HG03139 (cell line): ENCODE measurements at regions not wholly inside any gene's neighbourhood (a gene's known extent, or its start where the extent isn't known, plus 50 kb on each side); places are given as distances from the start of the nearest gene placed in this dataset.

Experiments
- ATAC-seq: cut with Tn5 transposase; IDR thresholded peaks from one replicate; pipeline ENCODE4 v1.9.1; 2021; ENCODE audit not compliant: unreplicated experiment

DNA sequence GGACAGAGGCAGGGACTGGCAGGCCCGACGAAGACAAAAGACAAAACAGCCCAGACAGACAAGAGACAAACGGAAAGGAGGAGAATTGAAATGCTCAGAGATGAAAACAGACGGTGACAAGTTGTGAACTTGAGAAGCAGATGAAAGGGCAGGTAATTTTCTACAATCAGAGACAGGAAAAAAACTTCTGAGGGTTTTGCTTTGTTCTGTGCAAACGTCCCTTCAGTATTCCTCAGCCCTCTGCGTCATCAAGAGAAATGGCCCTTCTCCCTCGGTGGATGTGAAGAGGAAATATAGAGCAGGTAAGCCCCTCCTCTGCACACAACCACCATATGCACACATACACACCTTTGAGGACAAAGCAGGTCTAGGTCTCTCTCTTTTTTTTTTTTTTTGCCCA, 206.6 kb downstream of the UACA start:
- ATAC-seq: no peak

DNA sequence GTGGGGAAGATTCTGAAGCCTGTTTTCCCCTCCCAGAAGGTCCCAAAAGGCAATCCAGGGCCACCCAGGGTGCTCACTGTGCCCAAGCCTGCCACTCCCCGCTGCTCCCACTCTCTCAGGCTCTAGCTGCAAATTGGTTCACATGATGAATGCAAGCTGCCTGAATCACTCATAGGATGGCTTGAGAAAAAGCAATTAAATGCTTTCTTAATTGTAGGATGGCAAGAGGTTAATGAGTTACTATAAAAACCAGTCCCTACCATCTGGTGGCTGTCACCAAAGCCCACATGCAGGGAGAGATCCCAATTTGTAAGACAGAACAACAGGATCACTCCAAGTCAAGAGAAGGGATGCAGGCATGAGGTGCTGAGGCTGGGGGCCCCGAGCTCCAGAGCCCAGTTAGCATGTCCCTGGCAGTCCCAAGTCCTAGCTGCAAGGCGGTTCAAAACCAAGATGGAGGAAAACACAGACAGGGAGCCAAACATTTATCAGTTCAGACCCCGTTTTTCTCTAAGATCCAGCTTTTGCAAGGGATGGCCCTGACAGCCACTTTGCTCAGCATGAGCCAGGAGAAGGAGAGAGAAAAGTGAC, 207.1 kb downstream of the UACA start:
- ATAC-seq: no peak

GRCh38 chr15:70555713-70556112, 207.6 kb downstream of the UACA start:
- ATAC-seq: no peak

- ATAC-seq: no peak
Observed at GRCh38 chr15:70547846-70548487, 215.4 kb downstream of the UACA start.

- ATAC-seq: no peak
Observed at GRCh38 chr15:70545526-70545925, 217.8 kb downstream of the UACA start.

- ATAC-seq: no peak
Observed at GRCh38 chr15:70541511-70541910, 221.8 kb downstream of the UACA start.

DNA sequence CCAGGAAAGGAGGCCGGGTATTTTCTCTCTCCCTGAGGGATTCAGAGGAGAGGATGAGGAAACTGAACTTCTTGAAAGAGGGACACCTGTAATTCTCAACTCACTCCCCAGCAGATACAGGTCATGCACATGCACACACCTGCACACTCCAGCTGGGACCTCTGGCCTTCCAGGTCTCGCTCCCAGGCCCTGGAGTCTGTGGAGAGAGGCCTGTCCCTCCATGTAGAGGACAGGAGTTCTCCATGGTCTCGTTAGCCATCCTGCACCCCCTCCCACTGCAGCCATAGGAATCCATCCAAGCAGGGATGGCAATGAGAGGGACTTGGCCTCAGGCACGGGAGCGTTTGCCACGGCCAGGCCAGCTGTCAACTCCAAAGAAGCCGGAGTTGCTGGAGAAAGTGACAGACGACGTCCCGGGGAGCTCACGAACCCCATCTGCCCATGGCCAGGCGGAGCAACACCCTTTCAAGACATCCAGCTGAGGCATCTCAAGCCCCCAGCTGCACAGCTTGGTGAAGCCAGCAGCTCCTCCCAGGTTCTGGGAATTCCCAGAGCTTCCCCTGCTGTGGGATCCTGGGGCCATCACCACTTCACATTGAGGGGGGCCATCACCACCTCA, 223.3 kb downstream of the UACA start:
- ATAC-seq: no peak

GRCh38 chr15:70539409-70539808, 223.9 kb downstream of the UACA start:
- ATAC-seq: no peak

DNA sequence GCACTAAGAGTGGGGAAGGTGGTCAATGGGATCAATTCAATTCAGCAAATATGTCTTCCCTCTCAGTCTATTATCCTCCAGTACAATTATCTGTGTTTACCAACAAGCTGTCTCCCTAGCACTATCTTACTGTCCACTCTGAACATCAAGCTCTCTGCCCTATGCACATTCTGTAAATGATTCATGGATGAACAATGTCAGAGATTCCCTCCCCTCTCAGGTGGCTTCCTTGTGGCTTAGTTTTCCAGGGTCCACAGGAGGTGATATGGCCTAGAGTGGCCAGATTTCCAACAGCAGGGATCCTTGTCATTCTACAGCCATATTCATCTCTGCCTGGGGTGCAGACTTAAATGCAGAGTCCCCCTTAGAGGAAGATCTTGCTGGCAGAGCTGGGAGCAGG, 225.1 kb downstream of the UACA start:
- ATAC-seq: no peak

DNA sequence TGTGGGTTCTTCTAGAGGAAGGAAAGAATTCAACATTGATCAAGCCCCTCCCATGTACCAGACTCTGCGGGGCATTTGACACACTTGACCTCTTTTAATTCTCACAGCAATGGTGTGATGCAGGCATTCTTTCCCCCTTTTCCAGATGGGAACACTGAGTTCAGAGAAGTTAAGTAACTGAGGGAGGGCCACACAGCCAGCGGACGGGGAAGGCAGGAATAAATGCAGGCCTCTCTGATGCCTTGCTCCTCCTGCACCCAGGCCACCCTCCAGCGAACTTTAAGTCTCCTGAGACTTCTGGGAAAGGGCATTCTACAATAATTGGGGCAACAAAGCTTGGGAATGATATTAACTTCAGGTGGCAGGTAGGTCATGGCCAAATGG, 227.4 kb downstream of the UACA start:
- no peak for ATAC-seq

DNA sequence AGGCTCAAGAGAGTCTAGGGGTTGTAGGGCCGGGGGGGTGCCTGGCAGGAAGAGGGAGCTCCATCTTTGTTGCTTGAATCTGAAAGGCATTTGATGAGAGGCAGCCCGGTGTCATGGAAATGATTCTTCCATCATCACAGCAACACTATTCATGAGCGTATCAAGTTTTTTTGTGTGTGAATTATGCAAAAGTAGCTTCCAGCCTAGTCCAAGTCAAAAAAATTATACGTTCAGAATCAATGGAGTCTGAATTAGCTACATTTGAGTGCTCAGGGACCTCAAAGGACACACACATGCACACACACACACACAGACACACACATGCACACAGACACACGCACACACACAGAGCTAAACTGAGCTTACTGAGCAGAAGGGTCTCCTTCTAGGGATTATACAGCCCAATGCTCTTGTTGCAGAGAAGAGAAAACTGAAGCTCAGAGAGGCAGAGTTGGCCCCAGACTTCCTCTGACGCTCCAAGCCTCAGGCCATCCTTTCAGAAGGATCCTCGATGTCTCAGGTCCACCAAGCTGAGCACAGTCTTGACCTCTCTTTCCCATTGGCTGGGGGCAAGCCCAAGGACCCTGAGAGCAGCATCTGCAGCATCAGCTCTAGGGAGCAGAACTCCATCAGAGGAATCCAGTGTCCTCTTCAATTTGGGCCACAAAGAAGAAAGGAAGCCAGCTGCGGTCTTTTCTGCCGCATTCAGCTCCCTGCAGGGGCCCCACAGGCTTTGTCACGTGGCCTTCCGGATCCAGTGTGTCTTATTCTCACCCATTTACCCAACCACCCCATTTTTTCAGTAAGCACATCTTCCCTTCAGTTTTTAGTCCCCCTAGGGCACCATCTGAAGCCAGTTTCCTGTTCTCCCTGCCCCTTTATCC, 228.0 kb downstream of the UACA start:
- no peak for ATAC-seq

- ATAC-seq: no peak
Observed at GRCh38 chr15:70533931-70534742, 229.2 kb downstream of the UACA start.

DNA sequence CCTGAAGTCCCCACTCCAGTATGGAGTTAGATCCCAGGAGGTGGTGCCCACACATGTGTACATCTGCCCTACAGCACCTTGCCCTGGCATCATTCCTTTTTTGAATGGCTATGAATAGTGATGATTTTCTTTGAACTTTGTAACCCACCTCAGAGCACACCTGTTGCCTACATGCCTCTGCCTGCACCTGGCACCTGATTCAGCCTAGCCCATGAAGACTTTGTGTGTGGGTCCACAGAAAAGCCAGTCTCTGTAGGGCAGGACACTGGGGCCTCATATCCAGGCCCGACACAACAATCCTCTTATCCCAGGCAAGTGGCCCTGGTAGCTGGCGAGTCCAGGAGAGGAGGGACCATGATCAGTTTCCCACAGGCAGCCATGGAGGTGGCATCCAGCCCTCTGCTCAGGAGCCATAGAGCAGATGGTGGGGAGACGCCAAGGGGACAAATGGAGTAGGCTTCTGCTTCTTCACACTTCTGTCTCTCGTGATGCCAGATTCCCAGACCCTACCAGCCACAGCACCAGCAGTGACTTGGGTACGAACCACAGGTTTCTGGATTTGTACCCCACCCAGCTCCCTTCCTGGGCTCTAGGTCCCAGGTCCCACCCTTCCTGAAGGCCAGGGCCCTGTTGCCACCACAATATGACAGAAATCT, 230.7 kb downstream of the UACA start:
- ATAC-seq: no peak

DNA sequence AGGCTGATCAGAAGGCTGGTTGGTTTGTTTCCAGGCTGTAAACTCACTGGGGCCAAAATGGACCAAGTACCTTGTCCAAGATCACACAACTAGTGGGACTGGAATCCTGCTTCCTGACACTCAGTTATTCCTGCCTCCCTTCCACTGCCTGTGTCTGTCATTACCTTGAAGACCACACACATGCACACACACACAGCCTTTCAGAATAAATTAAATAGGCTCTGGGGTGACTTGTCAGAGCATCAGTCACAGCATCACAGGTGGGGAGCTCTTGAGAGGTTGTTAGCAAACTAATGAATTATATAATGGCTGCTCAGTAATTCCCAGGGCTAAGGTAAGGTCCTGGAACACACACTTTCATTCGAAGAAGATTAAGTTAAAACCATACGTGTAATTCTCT, 231.8 kb downstream of the UACA start:
- no peak for ATAC-seq

DNA sequence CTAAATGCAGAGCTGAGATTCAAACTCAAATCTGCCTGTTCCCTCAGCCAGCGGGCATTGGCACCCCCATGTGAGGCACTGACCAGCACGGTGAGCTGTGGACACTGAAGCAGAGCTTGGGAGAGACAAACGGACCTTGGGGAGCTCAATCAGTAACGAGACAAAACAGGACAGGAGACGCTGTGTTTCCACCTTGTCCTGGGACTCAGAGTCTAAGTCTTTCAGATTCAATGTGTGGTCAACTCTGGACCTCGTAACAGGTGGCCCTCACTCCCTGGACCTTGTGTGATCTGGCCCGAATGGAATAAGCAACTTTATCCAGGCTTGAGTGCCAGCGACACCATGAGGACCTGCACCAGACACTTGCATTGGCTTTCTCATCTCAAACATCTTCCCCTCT, 232.5 kb downstream of the UACA start:
- ATAC-seq: no peak

DNA sequence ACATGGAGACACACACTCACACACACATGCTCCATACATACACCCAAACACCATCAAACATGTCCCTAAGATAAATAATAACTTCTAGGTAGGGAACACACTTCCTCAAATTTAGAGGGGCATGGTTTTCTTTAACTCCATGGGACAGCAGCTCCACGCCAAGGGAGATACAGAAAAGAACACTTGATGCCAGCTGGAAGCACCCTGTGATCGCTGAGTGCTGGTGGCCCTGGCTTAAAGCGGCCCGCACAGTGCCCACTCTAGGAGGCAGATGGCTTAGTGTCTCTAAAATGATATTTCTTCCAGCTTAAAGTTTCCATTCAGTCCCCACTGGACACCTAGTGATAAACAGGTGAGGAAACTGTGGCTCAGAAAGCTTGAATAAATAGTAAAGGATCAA, 232.9 kb downstream of the UACA start:
- no peak for ATAC-seq

GRCh38 chr15:70530017-70530499, 233.3 kb downstream of the UACA start:
- no peak for ATAC-seq

DNA sequence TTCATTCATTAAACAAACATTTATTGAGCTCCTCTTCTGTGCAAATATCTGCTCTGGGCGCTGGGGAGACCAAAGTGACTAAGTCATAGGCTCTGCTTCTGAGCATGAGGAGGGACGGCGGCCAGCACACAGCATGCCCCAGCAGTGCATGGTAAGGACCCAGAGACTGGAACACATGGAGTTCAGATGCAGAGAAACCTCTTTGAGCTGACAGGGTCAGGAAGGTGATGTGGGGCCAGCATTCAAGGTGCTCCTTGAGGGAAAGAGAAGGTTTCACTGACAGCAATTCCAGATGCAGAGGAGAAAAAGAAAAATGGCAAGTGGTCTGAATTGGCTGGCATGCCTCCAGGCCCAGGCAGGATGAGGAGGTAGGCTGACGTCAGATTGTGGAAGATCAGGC, 234.5 kb downstream of the UACA start:
- no peak for ATAC-seq

GRCh38 chr15:70528270-70528706, 235.1 kb downstream of the UACA start:
- ATAC-seq: peak; percentile 72

GRCh38 chr15:70526974-70527325, 236.4 kb downstream of the UACA start:
- ATAC-seq: no peak
